GM12874 (cell line): ENCODE measurements at regions not wholly inside any gene's neighbourhood (a gene's known extent, or its start where the extent isn't known, plus 50 kb on each side); places are given as distances from the start of the nearest gene placed in this dataset.

Experiments used
- TF ChIP-seq, protein P1 (sequence below): IDR thresholded peaks from 2 replicates; pipeline ENCODE4 v1.5.1; 2011; ENCODE audit warnings: low read depth, mild to moderate bottlenecking, control low read depth, low read length, moderate library complexity; ENCODE audit not compliant: insufficient read depth

GRCh38 chr3:79844176-79844575 is 76.4 kb upstream of the ROBO1 start:
- TF ChIP-seq, protein P1, sequence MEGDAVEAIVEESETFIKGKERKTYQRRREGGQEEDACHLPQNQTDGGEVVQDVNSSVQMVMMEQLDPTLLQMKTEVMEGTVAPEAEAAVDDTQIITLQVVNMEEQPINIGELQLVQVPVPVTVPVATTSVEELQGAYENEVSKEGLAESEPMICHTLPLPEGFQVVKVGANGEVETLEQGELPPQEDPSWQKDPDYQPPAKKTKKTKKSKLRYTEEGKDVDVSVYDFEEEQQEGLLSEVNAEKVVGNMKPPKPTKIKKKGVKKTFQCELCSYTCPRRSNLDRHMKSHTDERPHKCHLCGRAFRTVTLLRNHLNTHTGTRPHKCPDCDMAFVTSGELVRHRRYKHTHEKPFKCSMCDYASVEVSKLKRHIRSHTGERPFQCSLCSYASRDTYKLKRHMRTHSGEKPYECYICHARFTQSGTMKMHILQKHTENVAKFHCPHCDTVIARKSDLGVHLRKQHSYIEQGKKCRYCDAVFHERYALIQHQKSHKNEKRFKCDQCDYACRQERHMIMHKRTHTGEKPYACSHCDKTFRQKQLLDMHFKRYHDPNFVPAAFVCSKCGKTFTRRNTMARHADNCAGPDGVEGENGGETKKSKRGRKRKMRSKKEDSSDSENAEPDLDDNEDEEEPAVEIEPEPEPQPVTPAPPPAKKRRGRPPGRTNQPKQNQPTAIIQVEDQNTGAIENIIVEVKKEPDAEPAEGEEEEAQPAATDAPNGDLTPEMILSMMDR: no peak

- TF ChIP-seq, protein P1: no peak
Observed at GRCh38 chr3:79843180-79843579, 75.4 kb upstream of the ROBO1 start.

- TF ChIP-seq, protein P1: no peak
Observed at GRCh38 chr3:79835701-79836100, 67.9 kb upstream of the ROBO1 start.

DNA sequence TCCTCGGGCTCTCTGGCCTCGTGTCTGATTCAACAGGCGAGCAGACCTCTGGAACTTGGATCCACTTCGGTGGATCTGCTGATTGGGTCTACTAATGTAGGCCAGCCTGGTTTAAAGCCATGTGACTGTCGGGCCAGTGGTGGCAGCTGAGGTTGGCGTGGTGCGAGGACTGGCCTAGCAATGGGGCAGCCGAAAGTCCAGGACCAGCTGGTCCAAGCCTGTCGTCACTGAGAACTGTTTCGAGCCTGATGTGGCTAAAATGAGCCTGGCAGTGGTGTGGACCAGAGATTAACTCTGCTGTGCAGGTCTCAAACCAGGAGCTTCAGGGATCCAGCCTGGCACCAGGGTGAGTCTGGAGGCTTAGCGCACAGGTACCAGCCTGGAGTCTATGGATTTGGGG is 56.4 kb upstream of the ROBO1 start:
- TF ChIP-seq, protein P1: no peak

DNA sequence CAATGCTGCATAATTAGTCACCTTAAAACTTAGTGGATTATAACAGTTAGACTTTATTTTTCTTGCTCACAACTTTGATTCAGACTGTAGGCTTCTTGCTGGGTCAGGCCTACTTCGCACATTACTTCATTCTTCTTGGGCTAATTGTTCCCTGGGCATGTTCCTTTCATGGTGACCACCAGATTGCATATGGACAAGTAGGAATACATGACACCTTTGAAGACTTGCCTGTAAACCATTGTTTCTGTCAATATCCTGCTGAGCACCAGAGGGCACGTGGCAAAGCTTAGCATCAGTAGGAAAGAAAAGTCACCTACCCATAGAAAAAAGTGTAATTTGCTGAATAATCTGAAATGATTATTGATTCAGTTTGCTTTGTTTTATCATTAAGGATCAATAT is 54.3 kb upstream of the ROBO1 start:
- TF ChIP-seq, protein P1: no peak

GRCh38 chr3:79820089-79820488 is 52.3 kb upstream of the ROBO1 start:
- TF ChIP-seq, protein P1: no peak

- TF ChIP-seq, protein P1: no peak
Observed at GRCh38 chr3:79818015-79818414, 50.2 kb upstream of the ROBO1 start.
